ENCODE measurements at regions not wholly inside any gene's neighbourhood (a gene's known extent, or its start where the extent isn't known, plus 50 kb on each side); places are given as distances from the start of the nearest gene placed in this dataset.
"Not testable (repeated sequence)": the region's sequence is repeated elsewhere in the genome, so short reads cannot be mapped to it uniquely, and the experiment has no call there.

- Histone ChIP-seq H2AFZ (replicated peaks) (no peak overlapping the region), H3K4me2 (no peak overlapping the region), H3K36me3 (no peaks in the 10 kb centered on the region), H3K4me1 (no peaks in the 10 kb centered on the region), H3F3A (ENCODE audit: low read depth) (no peaks in the 10 kb centered on the region), H3K4me3 (no peak overlapping the region), H3K27me3 (no peaks in the 10 kb centered on the region), H3K79me2 (ENCODE audit: low read depth) (no peaks in the 10 kb centered on the region), H4K20me1 (ENCODE audit: low read depth) (no peaks in the 10 kb centered on the region), H3K9ac (no peak overlapping the region), H3K9me3 (ENCODE audit: low read depth) (peaks cover 6% of the 10 kb centered on the region), H3K27ac (no peak overlapping the region)
- Mint-ChIP-seq H3K4me1 (no peaks in the 10 kb centered on the region), H3K36me3 (peaks cover 2% of the 10 kb centered on the region), H3K27ac (no peak overlapping the region), H3K27me3 (ENCODE audit: insufficient read depth, low read depth) (peaks cover 2% of the 10 kb centered on the region), H3K4me3 (no peak overlapping the region), H3K9me3 (peaks cover 54% of the 10 kb centered on the region)
- TF ChIP-seq CTCF (IDR thresholded peaks at IDR 0.05) (no peak), EZH2phosphoT487 (IDR thresholded peaks at IDR 0.05) (no peak), EZH2 (IDR thresholded peaks at IDR 0.05) (no peak)
- DNase-seq (ENCODE audit: low spot score): no peak
Observed at GRCh38 chr20:29763821-29764511, 1493.5 kb upstream of the DEFB115 start.

GRCh38 chr20:29764922-29765610 lies 1492.4 kb upstream of the DEFB115 start:
- not testable (repeated sequence) for H3K4me1 ChIP-seq; H3K27me3 Mint-ChIP-seq (ENCODE audit: insufficient read depth, low read depth); H3K4me3 ChIP-seq; H3K9me3 ChIP-seq (ENCODE audit: low read depth); H3F3A ChIP-seq (ENCODE audit: low read depth); DNase-seq (ENCODE audit: low spot score); H3K36me3 Mint-ChIP-seq; H3K36me3 ChIP-seq; H3K27ac Mint-ChIP-seq; H3K4me2 ChIP-seq; H2AFZ ChIP-seq (replicated peaks); H3K27me3 ChIP-seq; H3K4me1 Mint-ChIP-seq; H4K20me1 ChIP-seq (ENCODE audit: low read depth); H3K79me2 ChIP-seq (ENCODE audit: low read depth); H3K27ac ChIP-seq; H3K9ac ChIP-seq; H3K4me3 Mint-ChIP-seq
- H3K9me3 Mint-ChIP-seq: peaks cover 56% of the 10 kb centered on the region

- not testable (repeated sequence) for H3K36me3 Mint-ChIP-seq; DNase-seq (ENCODE audit: low spot score); H3K4me1 Mint-ChIP-seq; H3K27me3 ChIP-seq; H3F3A ChIP-seq (ENCODE audit: low read depth); H3K4me2 ChIP-seq; H4K20me1 ChIP-seq (ENCODE audit: low read depth); H3K27me3 Mint-ChIP-seq (ENCODE audit: insufficient read depth, low read depth); H3K4me3 Mint-ChIP-seq; H3K36me3 ChIP-seq; H3K9ac ChIP-seq; H3K4me3 ChIP-seq; H2AFZ ChIP-seq (replicated peaks); H3K4me1 ChIP-seq; H3K27ac ChIP-seq; H3K27ac Mint-ChIP-seq; H3K79me2 ChIP-seq (ENCODE audit: low read depth)
- H3K9me3 Mint-ChIP-seq: peaks cover 46% of the 10 kb centered on the region
- peaks cover 11% of the 10 kb centered on the region for H3K9me3 ChIP-seq (ENCODE audit: low read depth)
Observed at GRCh38 chr20:29778033-29778432, 1479.4 kb upstream of the DEFB115 start.

- not testable (repeated sequence) for H3F3A ChIP-seq (ENCODE audit: low read depth); H3K27ac ChIP-seq; H3K9me3 ChIP-seq (ENCODE audit: low read depth); H3K4me1 Mint-ChIP-seq; H3K79me2 ChIP-seq (ENCODE audit: low read depth); H3K36me3 ChIP-seq; H2AFZ ChIP-seq (replicated peaks); H3K27ac Mint-ChIP-seq; H3K4me3 Mint-ChIP-seq; H3K36me3 Mint-ChIP-seq; H3K4me3 ChIP-seq; DNase-seq (ENCODE audit: low spot score); H3K27me3 ChIP-seq; H3K9ac ChIP-seq; H4K20me1 ChIP-seq (ENCODE audit: low read depth); H3K4me1 ChIP-seq; H3K4me2 ChIP-seq; H3K27me3 Mint-ChIP-seq (ENCODE audit: insufficient read depth, low read depth)
- H3K9me3 Mint-ChIP-seq: peaks cover 60% of the 10 kb centered on the region
Observed at GRCh38 chr20:29781217-29781616, 1476.2 kb upstream of the DEFB115 start.

GRCh38 chr20:29781891-29782290 lies 1475.6 kb upstream of the DEFB115 start:
- H4K20me1 ChIP-seq (ENCODE audit: low read depth); H3F3A ChIP-seq (ENCODE audit: low read depth); H3K4me3 Mint-ChIP-seq; H3K27ac ChIP-seq; H3K4me2 ChIP-seq; H3K27ac Mint-ChIP-seq; H3K4me3 ChIP-seq; H3K4me1 Mint-ChIP-seq; H3K27me3 Mint-ChIP-seq (ENCODE audit: insufficient read depth, low read depth); H3K4me1 ChIP-seq; H3K27me3 ChIP-seq; DNase-seq (ENCODE audit: low spot score); H3K9me3 ChIP-seq (ENCODE audit: low read depth); H3K79me2 ChIP-seq (ENCODE audit: low read depth); H3K9ac ChIP-seq; H3K36me3 Mint-ChIP-seq; H2AFZ ChIP-seq (replicated peaks); H3K36me3 ChIP-seq: not testable (repeated sequence)
- peaks cover 66% of the 10 kb centered on the region for H3K9me3 Mint-ChIP-seq

- H3K36me3 Mint-ChIP-seq; H3F3A ChIP-seq (ENCODE audit: low read depth); H3K4me1 Mint-ChIP-seq; H3K9me3 ChIP-seq (ENCODE audit: low read depth); H3K4me2 ChIP-seq; H3K27ac ChIP-seq; H3K27ac Mint-ChIP-seq; H3K27me3 Mint-ChIP-seq (ENCODE audit: insufficient read depth, low read depth); H2AFZ ChIP-seq (replicated peaks); H3K4me1 ChIP-seq; H4K20me1 ChIP-seq (ENCODE audit: low read depth); DNase-seq (ENCODE audit: low spot score); H3K4me3 Mint-ChIP-seq; H3K4me3 ChIP-seq; H3K27me3 ChIP-seq; H3K79me2 ChIP-seq (ENCODE audit: low read depth); H3K36me3 ChIP-seq; H3K9ac ChIP-seq: not testable (repeated sequence)
- H3K9me3 Mint-ChIP-seq: peaks cover 75% of the 10 kb centered on the region
Observed at GRCh38 chr20:29787456-29787855, 1470.0 kb upstream of the DEFB115 start.

Measured in neural progenitor cell (in vitro differentiated cells).